Liver (tissue), 8 donors: ENCODE measurements at regions not wholly inside any gene's neighbourhood (a gene's known extent, or its start where the extent isn't known, plus 50 kb on each side); places are given as distances from the start of the nearest gene placed in this dataset.

Experiments used
- DNase-seq: peaks from one replicate; pipeline ENCODE4 v3.0.0-alpha.2; 2017; ENCODE audit warnings: low spot score
- H3K27ac ChIP-seq, 2 donors: one replicate each; pipeline ENCODE4 v1.7.0; 2013; ENCODE audit warnings: inconsistent platforms in 2 of 2, low read length in 2 of 2, control low read depth in 1 of 2, low read depth in 1 of 2, mild to moderate bottlenecking in 1 of 2
- H3K27me3 ChIP-seq, 4 donors: one replicate each; pipeline versions ENCODE4 v1.6.1 to v1.7.0; 2013; ENCODE audit warnings: low read length in 3 of 4, inconsistent platforms in 1 of 4, mild to moderate bottlenecking in 1 of 4, moderate library complexity in 1 of 4; ENCODE audit not compliant: control insufficient read depth in 4 of 4, insufficient read depth in 4 of 4
- H3K36me3 ChIP-seq, 4 donors: one replicate each; pipeline versions ENCODE4 v1.6.1 to v1.7.0; 2013; ENCODE audit warnings: low read length in 3 of 4, mild to moderate bottlenecking in 3 of 4, low read depth in 1 of 4, moderate library complexity in 1 of 4; ENCODE audit not compliant: control insufficient read depth in 4 of 4, insufficient read depth in 3 of 4
- H3K4me1 ChIP-seq, 4 donors: one replicate each; pipeline versions ENCODE4 v1.6.1 to v1.7.0; 2013; ENCODE audit warnings: low read length in 3 of 4, mild to moderate bottlenecking in 3 of 4, moderate library complexity in 1 of 4; ENCODE audit not compliant: control insufficient read depth in 4 of 4, insufficient read depth in 4 of 4
- H3K4me3 ChIP-seq, 3 donors: one replicate each; pipeline versions ENCODE4 v1.6.1 to v1.7.0; 2013; ENCODE audit warnings: low read length in 3 of 3, control low read depth in 1 of 3, low read depth in 1 of 3, mild to moderate bottlenecking in 1 of 3
- H3K9ac ChIP-seq, 2 donors: one replicate each; pipeline ENCODE4 v1.7.0; 2013; ENCODE audit warnings: low read length in 2 of 2, mild to moderate bottlenecking in 2 of 2, moderate library complexity in 2 of 2, control low read depth in 1 of 2, low read depth in 1 of 2
- H3K9me3 ChIP-seq, 4 donors: one replicate each; pipeline versions ENCODE4 v1.6.1 to v1.7.0; 2013; ENCODE audit warnings: low read length in 3 of 4; ENCODE audit not compliant: control insufficient read depth in 4 of 4
- HNF4A ChIP-seq, 2 donors: conservative IDR thresholded peaks; 2 replicates each; pipeline ENCODE4 v1.6.1; 2016; ENCODE audit warnings: antibody characterized with exemption in 2 of 2, mild to moderate bottlenecking in 2 of 2
- HNF4G ChIP-seq: IDR thresholded peaks from 2 replicates; pipeline ENCODE4 v1.6.1; 2016; ENCODE audit warnings: antibody characterized with exemption
- NR2F2 ChIP-seq: IDR thresholded peaks from 2 replicates; pipeline ENCODE4 v1.6.1; 2016; ENCODE audit warnings: antibody characterized with exemption
- RAD21 ChIP-seq, 2 donors: IDR thresholded peaks; 2 replicates each; pipeline ENCODE4 v1.6.1; 2016; ENCODE audit warnings: antibody characterized with exemption in 2 of 2, mild to moderate bottlenecking in 2 of 2
- RXRA ChIP-seq, 2 donors: IDR thresholded peaks; 2 replicates each; pipeline ENCODE4 v1.6.1; 2017 to 2018; ENCODE audit warnings: antibody characterized with exemption in 2 of 2, mild to moderate bottlenecking in 1 of 2
- SP1 ChIP-seq: IDR thresholded peaks from 2 replicates; pipeline ENCODE4 v1.6.1; 2018; ENCODE audit warnings: antibody characterized with exemption, mild to moderate bottlenecking
- TAF1 ChIP-seq: conservative IDR thresholded peaks from 2 replicates; pipeline ENCODE4 v1.6.1; 2016; ENCODE audit warnings: antibody characterized with exemption, mild to moderate bottlenecking
- WGBS: extraction: QIAGEN DNeasy Blood & Tissue Kit; methylation state at CpG from one replicate; pipeline ENCODE4 v1.1.7; 2013; 5-methylcytosine and 5-hydroxymethylcytosine counted together
- TF ChIP-seq, protein P1 (sequence below): fragments of 150-350 bp; IDR thresholded peaks from 2 replicates; pipeline ENCODE4 v1.5.1; 2017; ENCODE audit warnings: improper control_type of control experiment, low read depth, low read length; ENCODE audit not compliant: missing input control
- TF ChIP-seq, protein P2 (sequence below): IDR thresholded peaks from 2 replicates; pipeline ENCODE4 v1.6.1; 2016; ENCODE audit warnings: antibody characterized with exemption
- TF ChIP-seq, protein P3 (sequence below): IDR thresholded peaks from 2 replicates; pipeline ENCODE4 v1.6.1; 2016; ENCODE audit warnings: antibody characterized with exemption
- TF ChIP-seq, protein P4 (sequence below): IDR thresholded peaks from 2 replicates; pipeline ENCODE4 v1.6.1; 2016; ENCODE audit warnings: antibody characterized with exemption
- TF ChIP-seq, protein P5 (sequence below): IDR thresholded peaks from 2 replicates; pipeline ENCODE4 v1.6.1; 2016; ENCODE audit warnings: antibody characterized with exemption, mild to moderate bottlenecking
- donor health status: healthy.
- donor health status: healthy.
- donor health status: healthy.
- donor health status: healthy.
- donor health status: healthy.

DNA sequence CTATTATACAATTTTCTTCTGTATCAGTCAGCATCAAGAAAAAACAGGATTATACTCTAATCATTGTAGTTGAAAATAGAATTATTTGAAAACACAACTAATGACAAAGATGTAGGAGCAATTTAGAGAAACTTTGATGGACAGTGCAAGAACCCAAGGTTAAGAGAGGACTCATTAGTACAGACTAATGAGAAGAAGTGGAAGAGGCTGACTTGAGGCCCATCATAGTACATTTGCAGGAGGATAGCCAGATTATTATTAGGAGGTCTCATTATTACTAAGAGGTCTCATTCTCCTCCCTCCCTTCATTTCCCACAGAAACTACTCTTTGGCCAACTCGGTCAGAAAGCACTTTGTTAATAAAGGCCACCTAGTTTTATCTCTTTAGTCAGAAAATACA is 1983.0 kb downstream of the SUCLG1 start:
- Histone ChIP-seq H3K9ac (no peak overlapping the region), H3K4me1 (no peaks in the 10 kb centered on the region), H3K27me3 (no peaks in the 10 kb centered on the region), H3K27ac (no peak overlapping the region), H3K4me3 (no peak overlapping the region), H3K36me3 (no peaks in the 10 kb centered on the region), H3K9me3 (no peaks in the 10 kb centered on the region)
- DNase-seq, result no peak
- WGBS, result 71% methylated on average over 1 of the region's 1 CpG
- TF ChIP-seq NR2F2 (no peak), RAD21 (IDR thresholded peaks at IDR 0.05) (no peak), SP1 (no peak), RXRA (IDR thresholded peaks at IDR 0.05) (no peak), TAF1 (no peak), HNF4G (no peak), HNF4A (conservative IDR thresholded peaks at IDR 0.05) (no peak)
- TF ChIP-seq, protein P1, sequence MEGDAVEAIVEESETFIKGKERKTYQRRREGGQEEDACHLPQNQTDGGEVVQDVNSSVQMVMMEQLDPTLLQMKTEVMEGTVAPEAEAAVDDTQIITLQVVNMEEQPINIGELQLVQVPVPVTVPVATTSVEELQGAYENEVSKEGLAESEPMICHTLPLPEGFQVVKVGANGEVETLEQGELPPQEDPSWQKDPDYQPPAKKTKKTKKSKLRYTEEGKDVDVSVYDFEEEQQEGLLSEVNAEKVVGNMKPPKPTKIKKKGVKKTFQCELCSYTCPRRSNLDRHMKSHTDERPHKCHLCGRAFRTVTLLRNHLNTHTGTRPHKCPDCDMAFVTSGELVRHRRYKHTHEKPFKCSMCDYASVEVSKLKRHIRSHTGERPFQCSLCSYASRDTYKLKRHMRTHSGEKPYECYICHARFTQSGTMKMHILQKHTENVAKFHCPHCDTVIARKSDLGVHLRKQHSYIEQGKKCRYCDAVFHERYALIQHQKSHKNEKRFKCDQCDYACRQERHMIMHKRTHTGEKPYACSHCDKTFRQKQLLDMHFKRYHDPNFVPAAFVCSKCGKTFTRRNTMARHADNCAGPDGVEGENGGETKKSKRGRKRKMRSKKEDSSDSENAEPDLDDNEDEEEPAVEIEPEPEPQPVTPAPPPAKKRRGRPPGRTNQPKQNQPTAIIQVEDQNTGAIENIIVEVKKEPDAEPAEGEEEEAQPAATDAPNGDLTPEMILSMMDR, result no peak
- TF ChIP-seq, protein P2, sequence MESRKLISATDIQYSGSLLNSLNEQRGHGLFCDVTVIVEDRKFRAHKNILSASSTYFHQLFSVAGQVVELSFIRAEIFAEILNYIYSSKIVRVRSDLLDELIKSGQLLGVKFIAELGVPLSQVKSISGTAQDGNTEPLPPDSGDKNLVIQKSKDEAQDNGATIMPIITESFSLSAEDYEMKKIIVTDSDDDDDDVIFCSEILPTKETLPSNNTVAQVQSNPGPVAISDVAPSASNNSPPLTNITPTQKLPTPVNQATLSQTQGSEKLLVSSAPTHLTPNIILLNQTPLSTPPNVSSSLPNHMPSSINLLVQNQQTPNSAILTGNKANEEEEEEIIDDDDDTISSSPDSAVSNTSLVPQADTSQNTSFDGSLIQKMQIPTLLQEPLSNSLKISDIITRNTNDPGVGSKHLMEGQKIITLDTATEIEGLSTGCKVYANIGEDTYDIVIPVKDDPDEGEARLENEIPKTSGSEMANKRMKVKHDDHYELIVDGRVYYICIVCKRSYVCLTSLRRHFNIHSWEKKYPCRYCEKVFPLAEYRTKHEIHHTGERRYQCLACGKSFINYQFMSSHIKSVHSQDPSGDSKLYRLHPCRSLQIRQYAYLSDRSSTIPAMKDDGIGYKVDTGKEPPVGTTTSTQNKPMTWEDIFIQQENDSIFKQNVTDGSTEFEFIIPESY, result no peak
- TF ChIP-seq, protein P3, sequence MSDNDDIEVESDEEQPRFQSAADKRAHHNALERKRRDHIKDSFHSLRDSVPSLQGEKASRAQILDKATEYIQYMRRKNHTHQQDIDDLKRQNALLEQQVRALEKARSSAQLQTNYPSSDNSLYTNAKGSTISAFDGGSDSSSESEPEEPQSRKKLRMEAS, result no peak
- TF ChIP-seq, protein P4, sequence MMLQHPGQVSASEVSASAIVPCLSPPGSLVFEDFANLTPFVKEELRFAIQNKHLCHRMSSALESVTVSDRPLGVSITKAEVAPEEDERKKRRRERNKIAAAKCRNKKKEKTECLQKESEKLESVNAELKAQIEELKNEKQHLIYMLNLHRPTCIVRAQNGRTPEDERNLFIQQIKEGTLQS, result no peak
- TF ChIP-seq, protein P5, sequence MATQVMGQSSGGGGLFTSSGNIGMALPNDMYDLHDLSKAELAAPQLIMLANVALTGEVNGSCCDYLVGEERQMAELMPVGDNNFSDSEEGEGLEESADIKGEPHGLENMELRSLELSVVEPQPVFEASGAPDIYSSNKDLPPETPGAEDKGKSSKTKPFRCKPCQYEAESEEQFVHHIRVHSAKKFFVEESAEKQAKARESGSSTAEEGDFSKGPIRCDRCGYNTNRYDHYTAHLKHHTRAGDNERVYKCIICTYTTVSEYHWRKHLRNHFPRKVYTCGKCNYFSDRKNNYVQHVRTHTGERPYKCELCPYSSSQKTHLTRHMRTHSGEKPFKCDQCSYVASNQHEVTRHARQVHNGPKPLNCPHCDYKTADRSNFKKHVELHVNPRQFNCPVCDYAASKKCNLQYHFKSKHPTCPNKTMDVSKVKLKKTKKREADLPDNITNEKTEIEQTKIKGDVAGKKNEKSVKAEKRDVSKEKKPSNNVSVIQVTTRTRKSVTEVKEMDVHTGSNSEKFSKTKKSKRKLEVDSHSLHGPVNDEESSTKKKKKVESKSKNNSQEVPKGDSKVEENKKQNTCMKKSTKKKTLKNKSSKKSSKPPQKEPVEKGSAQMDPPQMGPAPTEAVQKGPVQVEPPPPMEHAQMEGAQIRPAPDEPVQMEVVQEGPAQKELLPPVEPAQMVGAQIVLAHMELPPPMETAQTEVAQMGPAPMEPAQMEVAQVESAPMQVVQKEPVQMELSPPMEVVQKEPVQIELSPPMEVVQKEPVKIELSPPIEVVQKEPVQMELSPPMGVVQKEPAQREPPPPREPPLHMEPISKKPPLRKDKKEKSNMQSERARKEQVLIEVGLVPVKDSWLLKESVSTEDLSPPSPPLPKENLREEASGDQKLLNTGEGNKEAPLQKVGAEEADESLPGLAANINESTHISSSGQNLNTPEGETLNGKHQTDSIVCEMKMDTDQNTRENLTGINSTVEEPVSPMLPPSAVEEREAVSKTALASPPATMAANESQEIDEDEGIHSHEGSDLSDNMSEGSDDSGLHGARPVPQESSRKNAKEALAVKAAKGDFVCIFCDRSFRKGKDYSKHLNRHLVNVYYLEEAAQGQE, result no peak

DNA sequence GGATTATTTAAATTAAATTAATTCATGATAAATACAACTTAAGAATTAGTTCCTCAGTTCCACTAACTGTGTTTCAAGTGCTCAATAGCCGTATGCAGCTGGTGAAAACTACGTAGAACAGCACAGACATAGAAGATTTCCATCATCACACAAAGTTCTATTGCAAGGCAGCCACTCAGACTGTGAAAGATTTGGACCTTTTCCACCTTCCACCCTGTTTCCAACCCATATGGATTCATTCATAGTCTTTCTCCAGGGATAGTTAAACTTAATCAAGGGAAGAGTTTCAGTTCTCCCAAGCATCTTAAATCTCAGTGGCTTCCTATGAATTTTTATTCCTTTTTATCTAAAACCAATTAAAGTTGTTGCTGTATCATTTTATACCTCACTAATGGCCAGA is 2030.8 kb downstream of the SUCLG1 start:
- H3K4me3 ChIP-seq, result no peak overlapping the region
- no peaks in the 10 kb centered on the region for H3K9me3 ChIP-seq
- no peak for DNase-seq
- H3K4me1 ChIP-seq, result no peaks in the 10 kb centered on the region
- H3K9ac ChIP-seq, result no peak overlapping the region
- H3K36me3 ChIP-seq, result no peaks in the 10 kb centered on the region
- 66% methylated on average over 2 of the region's 2 CpGs for WGBS
- no peak overlapping the region for H3K27ac ChIP-seq
- H3K27me3 ChIP-seq, result no peaks in the 10 kb centered on the region
- TF ChIP-seq, protein P5, result no peak
- no peak for TF ChIP-seq NR2F2
